GM19043 (cell line): ENCODE measurements at regions not wholly inside any gene's neighbourhood (a gene's known extent, or its start where the extent isn't known, plus 50 kb on each side); places are given as distances from the start of the nearest gene placed in this dataset.

Experiments
- ATAC-seq: cut with Tn5 transposase; IDR thresholded peaks from one replicate; pipeline ENCODE4 v1.9.1; 2021; ENCODE audit warnings: low read depth; ENCODE audit not compliant: unreplicated experiment

GRCh38 chr9:119852390-119852789 is 483.2 kb upstream of the BRINP1 start:
- no peak for ATAC-seq

GRCh38 chr9:119844431-119844830 is 475.2 kb upstream of the BRINP1 start:
- no peak for ATAC-seq

GRCh38 chr9:119841016-119841415 is 471.8 kb upstream of the BRINP1 start:
- no peak for ATAC-seq

GRCh38 chr9:119839888-119840287 is 470.7 kb upstream of the BRINP1 start:
- ATAC-seq = no peak

- no peak for ATAC-seq
Observed at GRCh38 chr9:119838210-119838609, 469.0 kb upstream of the BRINP1 start.

GRCh38 chr9:119836036-119836435 is 466.8 kb upstream of the BRINP1 start:
- no peak for ATAC-seq

- no peak for ATAC-seq
Observed at GRCh38 chr9:119834064-119834620, 464.9 kb upstream of the BRINP1 start.

GRCh38 chr9:119831309-119831708 is 462.1 kb upstream of the BRINP1 start:
- ATAC-seq = no peak

- ATAC-seq = no peak
Observed at GRCh38 chr9:119829748-119830147, 460.5 kb upstream of the BRINP1 start.

GRCh38 chr9:119829186-119829585 is 460.0 kb upstream of the BRINP1 start:
- ATAC-seq = no peak

GRCh38 chr9:119827526-119827925 is 458.3 kb upstream of the BRINP1 start:
- no peak for ATAC-seq

GRCh38 chr9:119827126-119827525 is 457.9 kb upstream of the BRINP1 start:
- no peak for ATAC-seq

GRCh38 chr9:119818726-119819435 is 449.6 kb upstream of the BRINP1 start:
- ATAC-seq = no peak

GRCh38 chr9:119810645-119811429 is 441.6 kb upstream of the BRINP1 start:
- no peak for ATAC-seq

GRCh38 chr9:119803679-119804078 is 434.4 kb upstream of the BRINP1 start:
- no peak for ATAC-seq

- ATAC-seq = no peak
Observed at GRCh38 chr9:119802621-119803020, 433.4 kb upstream of the BRINP1 start.

- ATAC-seq = no peak
Observed at GRCh38 chr9:119802133-119802532, 432.9 kb upstream of the BRINP1 start.

- no peak for ATAC-seq
Observed at GRCh38 chr9:119801311-119801710, 432.1 kb upstream of the BRINP1 start.

- ATAC-seq = no peak
Observed at GRCh38 chr9:119795395-119795794, 426.2 kb upstream of the BRINP1 start.

GRCh38 chr9:119794836-119795235 is 425.6 kb upstream of the BRINP1 start:
- ATAC-seq = no peak

- no peak for ATAC-seq
Observed at GRCh38 chr9:119793218-119793617, 424.0 kb upstream of the BRINP1 start.

- ATAC-seq = no peak
Observed at GRCh38 chr9:119792242-119792641, 423.0 kb upstream of the BRINP1 start.
